Keratinocyte (primary cell): ENCODE measurements at regions not wholly inside any gene's neighbourhood (a gene's known extent, or its start where the extent isn't known, plus 50 kb on each side); places are given as distances from the start of the nearest gene placed in this dataset.

ENCODE experiments used
- EZH2 ChIP-seq: IDR thresholded peaks from one replicate; pipeline ENCODE4 v1.6.1; 2012; ENCODE audit warnings: inconsistent platforms, mild to moderate bottlenecking, low read length, moderate library complexity
- TF ChIP-seq, protein P1 (sequence below), 3 experiments: IDR thresholded peaks in 1 of 3; conservative IDR thresholded peaks in 1 of 3; optimal IDR thresholded peaks in 1 of 3; 2 replicates in 2 of 3; 3 replicates in 1 of 3; pipeline versions ENCODE3 to v1.5.1; 2011; ENCODE audit warnings: low read length in 3 of 3, mild to moderate bottlenecking in 3 of 3, moderate library complexity in 2 of 3, control low read depth in 1 of 3, inconsistent platforms in 1 of 3; ENCODE audit not compliant: insufficient read depth in 2 of 3; ENCODE audit errors: extremely low read depth in 1 of 3

- TF ChIP-seq, protein P1, sequence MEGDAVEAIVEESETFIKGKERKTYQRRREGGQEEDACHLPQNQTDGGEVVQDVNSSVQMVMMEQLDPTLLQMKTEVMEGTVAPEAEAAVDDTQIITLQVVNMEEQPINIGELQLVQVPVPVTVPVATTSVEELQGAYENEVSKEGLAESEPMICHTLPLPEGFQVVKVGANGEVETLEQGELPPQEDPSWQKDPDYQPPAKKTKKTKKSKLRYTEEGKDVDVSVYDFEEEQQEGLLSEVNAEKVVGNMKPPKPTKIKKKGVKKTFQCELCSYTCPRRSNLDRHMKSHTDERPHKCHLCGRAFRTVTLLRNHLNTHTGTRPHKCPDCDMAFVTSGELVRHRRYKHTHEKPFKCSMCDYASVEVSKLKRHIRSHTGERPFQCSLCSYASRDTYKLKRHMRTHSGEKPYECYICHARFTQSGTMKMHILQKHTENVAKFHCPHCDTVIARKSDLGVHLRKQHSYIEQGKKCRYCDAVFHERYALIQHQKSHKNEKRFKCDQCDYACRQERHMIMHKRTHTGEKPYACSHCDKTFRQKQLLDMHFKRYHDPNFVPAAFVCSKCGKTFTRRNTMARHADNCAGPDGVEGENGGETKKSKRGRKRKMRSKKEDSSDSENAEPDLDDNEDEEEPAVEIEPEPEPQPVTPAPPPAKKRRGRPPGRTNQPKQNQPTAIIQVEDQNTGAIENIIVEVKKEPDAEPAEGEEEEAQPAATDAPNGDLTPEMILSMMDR (optimal IDR thresholded peaks at IDR 0.05 in 1 of 3, IDR thresholded peaks at IDR 0.05 in 1 of 3, conservative IDR thresholded peaks at IDR 0.05 in 1 of 3; ENCODE audit: extremely low read depth in 1 of 3, insufficient read depth in 2 of 3, low read length in 3 of 3): no peak
- TF ChIP-seq EZH2: no peak
Measured at GRCh38 chr11:15346907-15347306, 232.2 kb downstream of the INSC start.
